SK-N-MC (cell line): ENCODE measurements at regions not wholly inside any gene's neighbourhood (a gene's known extent, or its start where the extent isn't known, plus 50 kb on each side); places are given as distances from the start of the nearest gene placed in this dataset.

Experiments used
- EZH2 ChIP-seq: fragments of 200-600 bp; sonication (generic); IDR thresholded peaks from one replicate; pipeline ENCODE4 v1.6.1; 2017; ENCODE audit warnings: antibody characterized with exemption
- FOXP2 ChIP-seq: optimal IDR thresholded peaks from 2 replicates; pipeline ENCODE3; 2011; ENCODE audit warnings: mild to moderate bottlenecking, moderate library complexity; ENCODE audit not compliant: insufficient read depth; ENCODE audit errors: extremely low read length, control extremely low read depth
- POLR2AphosphoS5 ChIP-seq: IDR thresholded peaks from 2 replicates; pipeline ENCODE4 v1.6.1; 2012; ENCODE audit warnings: mild to moderate bottlenecking, low read depth, low read length, borderline replicate concordance

GRCh38 chr5:89178541-89178940, 295.6 kb upstream of the MEF2C start:
- TF ChIP-seq EZH2 (no peak), FOXP2 (no peak), POLR2AphosphoS5 (no peak)
